Endothelial cell of umbilical vein (primary cell): ENCODE measurements at regions not wholly inside any gene's neighbourhood (a gene's known extent, or its start where the extent isn't known, plus 50 kb on each side); places are given as distances from the start of the nearest gene placed in this dataset.

Experiments used
- BruUV-seq: library from RNA; stranded (reverse); fragments of 400-500 nt; replicated peaks from 2 replicates; lab custom pipeline; 2021; lab: Mats Ljungman, UMichigan
- CTCF ChIA-PET: fragments of 300-600, 350-600 bp; sonication (Branson Sonifier 250); formaldehyde crosslinking; loops from one replicate; lab custom pipeline; 2021; ENCODE audit warnings: antibody characterized with exemption, inconsistent platforms; lab: Charles Lee
- POLR2A ChIA-PET: fragments of 300-600, 350-600 bp; sonication (Branson Sonifier 250); formaldehyde crosslinking; loops from one replicate; lab custom pipeline; 2021; ENCODE audit warnings: antibody characterized with exemption, inconsistent platforms; lab: Charles Lee
- DNase-seq: peaks from one replicate; pipeline ENCODE4 v3.0.0-alpha.2; 2011; ENCODE audit warnings: low read depth, low spot score
- FAIRE-seq: peaks from 2 replicates; lab custom pipeline; 2011; peaks lifted over from hg19 to GRCh38; lab: Jason Lieb, UNC
- H2AFZ ChIP-seq: 2 replicates; pipeline ENCODE4 v1.6.0; 2012; ENCODE audit warnings: low read depth, low read length, control low read depth, inconsistent platforms
- H3K27ac ChIP-seq: 2 replicates; pipeline ENCODE4 v1.5.1; 2011; ENCODE audit warnings: low read depth, mild to moderate bottlenecking, control low read depth, low read length, moderate library complexity; ENCODE audit not compliant: insufficient read depth
- H3K27me3 ChIP-seq, 2 experiments: 2 replicates each; pipeline versions ENCODE4 v1.6.0 to v1.6.1; 2011; ENCODE audit warnings: low read length in 2 of 2, mixed read lengths in 1 of 2; ENCODE audit not compliant: control insufficient read depth in 2 of 2, insufficient read depth in 2 of 2
- H3K36me3 ChIP-seq, 2 experiments: 2 replicates in 1 of 2; 3 replicates in 1 of 2; pipeline ENCODE4 v1.5.1; 2011; ENCODE audit warnings: low read length in 2 of 2, mild to moderate bottlenecking in 1 of 2, moderate library complexity in 1 of 2; ENCODE audit not compliant: control insufficient read depth in 2 of 2, insufficient read depth in 2 of 2; ENCODE audit errors: extremely low read depth in 1 of 2
- H3K4me1 ChIP-seq: 3 replicates; pipeline ENCODE4 v1.5.1; 2011; ENCODE audit warnings: mild to moderate bottlenecking, low read length; ENCODE audit not compliant: control insufficient read depth, insufficient read depth; ENCODE audit errors: extremely low read depth
- H3K4me2 ChIP-seq: 2 replicates; pipeline ENCODE4 v1.6.1; 2011; ENCODE audit warnings: low read length, control low read depth, mixed read lengths; ENCODE audit not compliant: insufficient read depth
- H3K4me3 ChIP-seq, 3 experiments: fragments of 200-600 bp in 1 of 3; sonication (generic), shearing (Covaris generic) in 1 of 3; replicated peaks in 1 of 3; 2 replicates each; pipeline ENCODE4 v1.5.1; 2011 to 2016; ENCODE audit warnings: control low read depth in 3 of 3, low read length in 3 of 3, mild to moderate bottlenecking in 2 of 3, inconsistent platforms in 1 of 3, low read depth in 1 of 3, moderate library complexity in 1 of 3; ENCODE audit not compliant: insufficient read depth in 1 of 3
- H3K79me2 ChIP-seq: 2 replicates; pipeline ENCODE4 v1.6.0; 2012; ENCODE audit warnings: low read length, inconsistent platforms; ENCODE audit not compliant: control insufficient read depth, insufficient read depth
- H3K9ac ChIP-seq: replicated peaks from 2 replicates; pipeline ENCODE3; 2011; ENCODE audit warnings: low read length, control low read depth; ENCODE audit not compliant: insufficient read depth; ENCODE audit errors: extremely low read depth
- H3K9me1 ChIP-seq: replicated peaks from 3 replicates; pipeline ENCODE4 v1.6.0; 2011; ENCODE audit warnings: mild to moderate bottlenecking, low read length; ENCODE audit not compliant: control insufficient read depth, insufficient read depth; ENCODE audit errors: extremely low read depth
- H3K9me3 ChIP-seq: replicated peaks from 2 replicates; pipeline ENCODE4 v1.5.1; 2012; ENCODE audit warnings: low read length, inconsistent platforms; ENCODE audit not compliant: control insufficient read depth, insufficient read depth
- H4K20me1 ChIP-seq: replicated peaks from 2 replicates; pipeline ENCODE3; 2011; ENCODE audit warnings: mild to moderate bottlenecking, low read length; ENCODE audit not compliant: control insufficient read depth, insufficient read depth; ENCODE audit errors: extremely low read depth
- EZH2 ChIP-seq: IDR thresholded peaks from 2 replicates; pipeline ENCODE4 v1.6.1; 2012; ENCODE audit warnings: borderline replicate concordance, low read depth, mild to moderate bottlenecking, moderate library complexity, low read length, inconsistent platforms; ENCODE audit not compliant: severe bottlenecking
- FOS ChIP-seq: IDR thresholded peaks from 2 replicates; pipeline ENCODE4 v1.6.1; 2011; ENCODE audit warnings: mild to moderate bottlenecking, low read length, moderate library complexity, borderline replicate concordance; ENCODE audit not compliant: insufficient read depth
- GATA2 ChIP-seq: IDR thresholded peaks from 2 replicates; pipeline ENCODE4 v1.7.0; 2011; ENCODE audit warnings: low read depth, mild to moderate bottlenecking, moderate library complexity, mixed read lengths, low read length; ENCODE audit not compliant: insufficient read length, insufficient read depth
- JUN ChIP-seq: IDR thresholded peaks from 2 replicates; pipeline ENCODE4 v1.6.1; 2011; ENCODE audit warnings: borderline replicate concordance, low read depth; ENCODE audit not compliant: insufficient read length, insufficient read depth
- dilution Hi-C: fragments of 300-500 bp; cut with MboI; formaldehyde crosslinking; loops from one replicate; pipeline ENCODE4 v1.15.0; 2019; ENCODE audit warnings: low sequenced_read_pairs; ENCODE audit not compliant: extremely low pct_ligation_motif_present
- intact Hi-C: fragments of 100-400 bp; cut with micrococcal nuclease; formaldehyde crosslinking; loops from one replicate; pipeline ENCODE4 v1.10.0; 2022
- TF ChIP-seq, protein P1 (sequence below): IDR thresholded peaks from 2 replicates; pipeline ENCODE4 v1.6.1; 2011; ENCODE audit not compliant: insufficient read depth, insufficient read length

DNA sequence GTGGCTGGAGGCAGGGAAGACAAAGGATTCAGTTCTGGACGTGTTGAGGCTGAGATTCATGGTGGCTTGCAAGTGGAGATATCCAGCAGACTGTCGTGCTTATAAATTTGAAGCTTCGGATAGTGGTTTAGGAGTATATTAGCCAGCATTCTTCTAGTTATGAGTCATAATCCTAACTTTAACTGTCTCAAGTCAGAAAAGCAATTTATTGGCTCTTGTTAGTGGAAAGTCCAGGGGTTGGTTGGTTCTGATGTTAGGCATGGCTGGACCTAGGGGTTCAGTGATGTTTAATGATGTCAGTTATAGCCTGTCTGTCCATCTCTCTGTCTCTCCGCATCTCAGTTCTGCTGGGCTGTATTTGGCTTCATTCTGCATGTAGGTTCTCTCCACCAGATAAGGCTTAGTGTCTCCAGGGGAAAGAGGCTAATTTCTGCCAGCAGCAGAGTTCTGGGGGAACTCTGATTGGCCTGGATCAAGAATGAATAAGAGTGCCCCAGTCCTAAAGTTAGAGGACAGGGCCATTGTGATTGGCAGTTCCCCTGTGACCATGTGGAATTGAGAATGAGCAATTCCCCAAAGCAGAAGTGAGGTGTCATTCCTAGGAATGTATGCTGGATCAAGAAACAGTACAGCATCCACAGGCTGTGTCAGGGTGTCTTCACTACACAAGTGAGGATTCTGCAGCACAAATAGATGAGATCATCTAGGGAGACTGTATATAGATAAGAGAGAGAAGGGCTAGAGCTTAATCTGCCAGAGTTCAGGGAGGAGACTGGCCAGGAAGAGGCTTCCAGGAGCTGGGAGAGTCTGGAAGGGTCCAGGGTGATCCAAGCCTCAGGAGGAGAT, 72.9 kb upstream of the SHB start:
- Histone ChIP-seq H3K79me2 (no peaks in the 10 kb centered on the region), H3K4me2 (no peak overlapping the region), H3K27me3 (peaks cover 35 to 47% of the 10 kb centered on the region in 2 experiments), H3K9me3 (no peaks in the 10 kb centered on the region), H4K20me1 (no peaks in the 10 kb centered on the region), H2AFZ (no peak overlapping the region), H3K4me3 (no peak overlapping the region), H3K4me1 (peaks cover 5% of the 10 kb centered on the region), H3K9me1 (no peaks in the 10 kb centered on the region), H3K27ac (no peak overlapping the region), H3K36me3 (no peaks in the 10 kb centered on the region), H3K9ac (no peak overlapping the region)
- intact Hi-C loops, result no loop called here
- dilution Hi-C loops, result no loop called here
- no peak for FAIRE-seq
- CTCF ChIA-PET, result interaction anchor here (1.0 to 3.0 kb wide), 7 partner anchors 14 to 228 kb away, joined by 3 to 10 read pairs (median 3); no protein-coding TSS in a partner anchor
- POLR2A ChIA-PET, result no interaction called here
- BruUV-seq, result no TSS peak
- DNase-seq, result peak; percentile 15
- TF ChIP-seq EZH2 (no peak), JUN (no peak), FOS (peak; percentile 30)

DNA sequence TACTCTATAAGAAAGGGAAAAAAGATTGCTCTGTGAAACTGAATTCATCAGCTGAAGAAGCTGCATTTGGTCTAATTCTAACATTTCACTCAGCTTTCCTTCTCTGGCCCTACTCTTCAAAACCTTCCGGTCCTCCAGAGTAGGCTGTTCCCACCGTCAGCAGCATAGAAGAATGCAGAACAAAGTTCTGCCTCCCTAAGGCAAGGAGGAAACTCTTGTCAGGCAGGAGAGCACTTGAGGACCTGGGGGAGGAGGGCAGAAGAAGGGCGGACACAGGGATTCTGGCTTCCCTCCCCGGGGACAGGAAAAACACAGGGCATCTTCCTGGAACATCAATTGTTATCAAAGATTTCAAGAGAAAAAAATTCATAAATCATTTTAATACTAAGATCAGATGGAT, 69.2 kb upstream of the SHB start:
- peaks cover 39 to 40% of the 10 kb centered on the region in 2 experiments for H3K27me3 ChIP-seq
- ChIA-PET CTCF (no interaction called here), POLR2A (no interaction called here)

More for the DNA sequence above, 69.2 kb upstream of the SHB start:
- intact Hi-C loops, result no loop called here
- no peaks in the 10 kb centered on the region for H3K36me3 ChIP-seq
- no peaks in the 10 kb centered on the region for H3K9me3 ChIP-seq
- BruUV-seq, result no TSS peak
- no peaks in the 10 kb centered on the region for H3K9me1 ChIP-seq
- no peak overlapping the region for H3K4me2 ChIP-seq
- H3K4me1 ChIP-seq, result no peaks in the 10 kb centered on the region
- H3K9ac ChIP-seq, result no peak overlapping the region
- TF ChIP-seq, protein P1, sequence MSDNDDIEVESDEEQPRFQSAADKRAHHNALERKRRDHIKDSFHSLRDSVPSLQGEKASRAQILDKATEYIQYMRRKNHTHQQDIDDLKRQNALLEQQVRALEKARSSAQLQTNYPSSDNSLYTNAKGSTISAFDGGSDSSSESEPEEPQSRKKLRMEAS, result no peak
- TF ChIP-seq GATA2 (no peak), EZH2 (no peak)
- DNase-seq, result no peak
- H3K79me2 ChIP-seq, result no peaks in the 10 kb centered on the region
- no peaks in the 10 kb centered on the region for H4K20me1 ChIP-seq
- no peak overlapping the region for H2AFZ ChIP-seq
- dilution Hi-C loops, result no loop called here
- H3K27ac ChIP-seq, result no peak overlapping the region
- no peak overlapping the region for H3K4me3 ChIP-seq
- FAIRE-seq, result no peak
